GM18505 (cell line): ENCODE measurements at regions not wholly inside any gene's neighbourhood (a gene's known extent, or its start where the extent isn't known, plus 50 kb on each side); places are given as distances from the start of the nearest gene placed in this dataset.
"Not testable (repeated sequence)": the region's sequence is repeated elsewhere in the genome, so short reads cannot be mapped to it uniquely, and the experiment has no call there.

ENCODE experiments used
- ATAC-seq: cut with Tn5 transposase; IDR thresholded peaks from one replicate; pipeline ENCODE4 v1.9.1; 2021; ENCODE audit not compliant: unreplicated experiment
- POLR2A ChIP-seq: IDR thresholded peaks from 4 replicates; pipeline ENCODE4 v1.6.1; 2011; ENCODE audit warnings: borderline replicate concordance; ENCODE audit not compliant: insufficient read depth, insufficient read length; ENCODE audit errors: extremely low read depth

DNA sequence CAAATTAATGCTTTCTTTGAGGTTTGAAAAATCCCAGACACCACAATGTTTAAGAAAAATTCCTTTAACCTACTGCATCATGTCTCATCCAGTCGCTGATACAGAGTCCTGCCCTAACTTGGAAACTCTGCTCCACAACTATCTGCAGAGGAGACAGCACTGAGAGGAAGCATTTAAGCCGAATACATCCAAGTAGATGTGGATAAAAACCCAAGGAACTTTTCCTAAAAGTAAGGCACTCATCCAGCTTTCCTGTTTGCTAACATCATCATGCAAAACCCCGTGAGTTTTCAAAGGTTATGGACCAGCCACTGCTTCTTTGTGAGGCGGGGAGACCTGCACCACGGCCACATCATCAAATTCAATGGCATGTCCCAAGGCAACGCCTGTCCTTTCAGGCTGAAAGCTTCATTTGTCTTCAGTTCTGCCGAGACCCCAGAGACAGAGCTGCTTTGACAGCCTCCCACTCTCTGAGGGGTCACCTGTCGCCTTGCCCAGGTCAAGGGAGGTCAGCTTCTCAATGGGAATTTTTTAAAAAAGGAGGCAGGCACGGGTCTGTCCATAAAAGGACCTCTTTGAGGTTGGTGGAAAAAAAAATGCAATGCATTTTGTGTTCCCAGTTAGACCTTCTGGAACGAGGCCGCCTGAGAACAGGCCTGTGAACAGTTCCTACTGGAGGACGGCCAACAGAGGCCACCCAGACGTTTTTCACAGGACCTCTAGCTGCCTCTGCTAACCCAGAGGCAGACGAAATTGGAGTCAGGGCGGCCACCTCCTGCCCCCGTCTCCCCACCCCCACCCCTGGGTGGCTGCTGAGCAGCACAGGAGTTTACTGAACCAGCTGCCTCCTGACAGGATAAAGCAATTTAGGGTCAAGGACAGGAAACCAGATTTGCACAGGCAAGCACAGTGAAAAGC lies 142.5 kb upstream of the HDDC2 start:
- no peak for ATAC-seq
- TF ChIP-seq POLR2A = no peak

DNA sequence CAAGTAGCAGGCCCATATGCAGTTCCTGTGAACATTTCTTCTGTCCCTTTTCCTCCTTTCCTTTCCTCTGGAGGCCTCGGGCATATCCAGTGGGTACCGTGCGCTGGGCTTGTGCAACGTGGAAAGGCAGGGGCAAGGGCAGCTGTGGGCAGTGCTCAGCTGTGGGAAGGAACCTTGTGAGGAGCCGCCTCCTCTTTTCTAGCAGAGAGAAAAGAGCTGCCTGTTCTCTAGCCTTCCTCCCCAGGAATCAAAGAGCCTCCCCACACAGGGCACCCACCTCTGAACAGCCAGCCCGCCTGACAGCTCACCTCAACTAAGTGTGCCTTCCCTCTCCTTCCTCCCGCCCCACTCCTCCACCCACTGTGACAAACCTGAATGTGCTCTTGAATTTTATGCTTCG lies 143.3 kb upstream of the HDDC2 start:
- no peak for TF ChIP-seq POLR2A
- ATAC-seq = no peak

DNA sequence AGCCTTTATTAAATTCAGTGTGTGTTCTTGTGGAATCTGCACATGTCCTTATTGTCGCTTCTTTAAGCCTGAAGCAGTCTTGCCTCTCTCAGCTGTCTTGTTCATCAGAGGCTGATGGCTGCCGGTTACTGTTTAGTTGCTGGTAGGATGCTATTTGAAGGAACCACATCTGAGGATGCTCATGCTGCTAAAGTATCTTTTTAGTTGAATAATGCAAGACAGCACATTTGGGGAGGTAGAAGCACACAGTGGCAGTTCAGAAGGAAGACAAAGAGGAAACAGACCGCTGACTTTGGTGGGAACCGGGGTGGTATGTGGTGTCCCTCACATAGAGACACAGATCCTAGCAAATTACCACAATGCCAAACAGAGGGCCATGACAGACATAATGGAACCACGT lies 144.2 kb upstream of the HDDC2 start:
- TF ChIP-seq POLR2A = no peak
- ATAC-seq = no peak

DNA sequence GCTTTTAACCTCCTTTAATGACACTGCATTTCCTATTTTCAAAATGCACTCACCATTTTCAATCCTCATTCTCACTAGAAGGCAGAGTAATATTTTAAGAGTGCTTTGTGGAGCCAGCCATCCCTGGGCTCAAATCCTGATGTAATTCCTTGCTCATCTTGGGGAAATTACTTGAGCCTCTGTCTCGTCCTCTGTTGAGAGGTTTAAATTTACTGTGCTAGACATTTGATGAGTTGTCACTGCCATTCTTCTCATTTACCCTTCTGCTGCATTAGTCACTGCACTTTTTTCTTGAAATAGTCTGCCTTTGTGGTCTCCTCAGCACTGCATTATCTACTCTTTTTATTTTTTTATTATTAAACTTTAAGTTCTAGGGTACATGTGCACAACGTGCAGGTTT lies 150.0 kb upstream of the HDDC2 start:
- ATAC-seq = no peak
- no peak for TF ChIP-seq POLR2A

DNA sequence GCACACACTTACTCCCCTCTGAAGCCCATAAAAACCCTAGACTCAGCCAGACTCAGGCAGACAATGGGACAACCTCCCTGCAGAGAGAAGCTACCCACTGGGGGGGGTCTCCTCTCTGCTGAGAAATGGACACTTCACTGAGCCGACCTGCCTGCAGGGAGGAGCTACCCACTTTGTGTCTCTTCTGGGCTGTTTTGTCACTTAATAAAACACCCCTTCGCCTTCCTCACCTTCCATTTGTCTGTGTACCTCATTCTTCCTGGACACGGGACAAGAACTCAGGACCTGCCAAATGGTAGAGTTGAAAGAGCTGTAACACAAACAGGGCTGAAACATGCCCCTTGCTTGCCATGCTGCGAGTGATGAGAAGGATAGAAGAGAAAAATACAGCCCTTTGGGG lies 151.7 kb upstream of the HDDC2 start:
- TF ChIP-seq POLR2A = no peak
- no peak for ATAC-seq

DNA sequence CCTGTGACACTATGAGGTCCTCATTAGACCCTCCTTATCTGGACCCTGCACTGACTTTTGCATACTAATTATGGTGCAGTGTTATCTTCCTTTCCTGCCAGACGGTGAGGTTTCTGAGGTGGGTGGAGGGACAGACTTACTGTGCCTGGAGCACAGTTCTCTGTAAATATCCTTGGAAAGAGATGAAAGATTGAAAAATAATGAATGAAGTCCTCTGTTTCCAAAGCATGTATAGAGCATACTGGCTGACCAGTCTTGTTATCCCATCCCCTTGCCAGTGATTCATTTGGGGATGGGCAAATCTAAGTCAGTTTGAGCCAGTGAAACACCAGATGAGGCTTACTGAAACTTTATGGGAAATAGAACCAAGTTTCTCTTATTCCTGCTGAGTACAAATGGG lies 152.6 kb upstream of the HDDC2 start:
- no peak for ATAC-seq
- TF ChIP-seq POLR2A = no peak

DNA sequence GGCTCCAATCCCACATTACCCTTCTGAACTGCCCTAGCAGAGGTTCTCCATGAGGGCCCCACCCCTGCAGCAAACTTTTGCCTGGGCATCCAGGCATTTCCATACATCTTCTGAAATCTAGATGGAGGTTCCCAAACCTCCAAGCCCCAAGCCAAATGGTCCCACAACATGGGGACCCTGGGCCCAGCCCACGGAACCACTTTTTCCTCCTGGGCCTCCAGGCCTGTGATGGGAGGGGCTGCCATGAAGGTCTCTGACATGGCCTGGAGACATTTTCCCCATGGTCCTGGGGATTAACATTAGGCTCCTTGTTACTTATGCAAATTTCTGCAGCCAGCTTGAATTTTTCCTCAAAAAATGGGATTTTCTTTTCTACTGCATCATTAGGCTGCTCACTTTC lies 156.7 kb upstream of the HDDC2 start:
- ATAC-seq = not testable (repeated sequence)

DNA sequence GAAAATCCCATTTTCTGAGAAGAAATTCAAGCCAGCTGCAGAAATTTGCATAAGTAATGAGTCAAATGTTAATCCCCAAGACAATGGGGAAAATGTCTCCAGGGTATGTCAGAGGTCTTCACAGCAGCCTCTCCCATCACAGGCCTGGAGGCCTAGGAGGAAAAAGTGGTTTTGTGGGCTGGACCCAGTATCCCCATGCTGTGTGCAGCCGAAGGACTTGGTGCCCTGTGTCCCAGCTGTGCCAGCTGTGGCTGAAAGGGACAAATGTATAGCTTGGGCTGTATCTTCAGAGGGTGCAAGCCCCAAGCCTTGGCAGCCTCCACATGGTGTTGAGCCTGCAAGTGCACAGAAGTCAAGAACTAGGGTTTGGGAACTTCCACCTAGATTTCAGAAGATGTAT lies 163.6 kb upstream of the HDDC2 start:
- not testable (repeated sequence) for ATAC-seq

DNA sequence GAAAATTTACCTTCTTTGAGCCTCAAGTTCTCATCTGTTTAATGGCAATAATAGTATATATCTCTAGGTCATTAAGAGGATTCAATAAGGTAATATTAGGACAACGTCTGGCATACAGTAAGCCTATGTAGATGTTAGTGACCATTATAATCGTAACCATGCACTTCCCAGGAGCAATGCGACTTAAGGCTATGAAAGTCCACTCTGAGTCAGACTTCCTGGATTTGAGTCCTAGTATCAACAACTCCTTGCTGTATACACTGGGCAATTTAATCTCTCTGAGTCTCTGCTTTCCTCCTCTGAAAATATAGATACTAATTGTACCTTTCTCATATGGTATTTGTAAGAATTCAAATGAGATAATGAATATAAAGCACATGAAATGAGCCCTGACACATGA lies 168.1 kb upstream of the HDDC2 start:
- ATAC-seq = no peak
- no peak for TF ChIP-seq POLR2A

DNA sequence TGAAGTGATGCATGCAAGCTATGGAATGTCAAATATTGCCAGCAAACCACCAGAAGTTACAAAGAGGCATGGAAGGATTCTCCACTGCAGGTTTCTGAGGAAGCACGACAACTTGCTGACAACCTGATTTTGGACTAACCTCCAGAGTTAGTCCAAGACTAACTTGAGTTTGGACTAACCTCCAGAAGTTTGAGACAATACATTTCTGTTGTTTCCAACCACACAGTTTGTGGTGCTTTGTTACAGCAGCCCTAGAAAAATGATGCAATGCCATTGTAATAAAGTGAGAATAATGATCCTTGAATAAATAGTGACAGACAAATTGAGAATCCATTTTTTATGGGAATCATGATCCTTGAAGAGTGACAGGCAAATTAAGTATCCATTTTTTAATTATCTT lies 169.9 kb upstream of the HDDC2 start:
- no peak for ATAC-seq
- no peak for TF ChIP-seq POLR2A

DNA sequence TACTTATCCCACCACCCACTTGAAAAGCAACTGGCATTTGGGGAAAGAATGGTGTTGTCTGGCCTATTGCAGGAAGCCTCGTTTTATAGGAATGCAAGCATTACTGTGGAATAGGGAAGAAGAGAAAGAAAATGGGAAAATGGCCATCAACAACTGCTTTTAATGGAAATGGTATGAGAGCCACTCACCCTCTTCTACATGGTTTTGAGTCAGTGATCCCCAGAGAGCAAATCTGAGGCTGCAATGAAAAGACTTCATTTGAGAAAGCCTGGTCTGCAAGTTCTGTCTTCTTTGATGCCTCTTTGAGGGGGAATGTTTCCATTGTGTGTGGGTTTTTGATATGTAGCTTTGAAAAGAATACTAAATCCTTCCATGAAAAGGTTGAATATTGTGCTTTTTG lies 172.3 kb upstream of the HDDC2 start:
- no peak for TF ChIP-seq POLR2A
- ATAC-seq = no peak

DNA sequence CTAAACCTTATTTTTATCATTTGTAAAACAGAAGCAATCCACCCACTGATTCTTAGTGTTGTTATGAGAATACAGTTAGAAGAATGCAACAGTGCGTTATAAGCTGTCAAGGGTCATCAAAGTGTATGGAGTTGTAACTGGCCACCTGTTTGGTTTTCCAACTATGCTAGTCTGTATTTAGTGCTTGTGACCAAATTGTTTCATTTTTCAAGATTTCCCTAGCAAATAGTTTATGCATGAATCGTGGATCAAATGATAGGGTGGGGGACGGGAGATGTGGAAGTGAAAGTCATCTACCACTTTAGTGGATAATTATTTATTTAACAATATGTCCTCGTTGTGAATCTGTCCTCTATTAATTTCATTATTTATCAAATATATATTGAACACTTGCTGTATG lies 175.4 kb upstream of the HDDC2 start:
- TF ChIP-seq POLR2A = no peak
- ATAC-seq = no peak

DNA sequence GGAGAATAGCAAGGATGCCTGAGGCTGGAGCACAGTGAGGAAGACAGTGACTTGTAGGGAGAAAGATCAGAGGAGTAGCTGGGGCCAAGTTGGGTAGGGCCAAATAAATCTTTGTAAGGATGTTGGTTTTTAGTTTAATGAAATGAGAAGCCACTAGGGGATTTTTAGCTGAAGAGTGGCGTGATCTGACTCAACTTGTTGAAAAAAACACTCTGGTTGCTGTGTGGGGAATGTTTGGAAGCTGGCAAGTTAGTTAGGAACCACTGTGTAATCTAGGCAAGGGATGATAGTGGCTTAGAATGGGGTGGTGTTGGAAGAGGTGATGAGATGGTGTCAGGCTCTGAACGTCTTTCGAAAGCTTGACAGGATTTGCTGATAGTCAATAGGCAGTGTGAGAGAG lies 176.1 kb upstream of the HDDC2 start:
- no peak for TF ChIP-seq POLR2A
- ATAC-seq = no peak

DNA sequence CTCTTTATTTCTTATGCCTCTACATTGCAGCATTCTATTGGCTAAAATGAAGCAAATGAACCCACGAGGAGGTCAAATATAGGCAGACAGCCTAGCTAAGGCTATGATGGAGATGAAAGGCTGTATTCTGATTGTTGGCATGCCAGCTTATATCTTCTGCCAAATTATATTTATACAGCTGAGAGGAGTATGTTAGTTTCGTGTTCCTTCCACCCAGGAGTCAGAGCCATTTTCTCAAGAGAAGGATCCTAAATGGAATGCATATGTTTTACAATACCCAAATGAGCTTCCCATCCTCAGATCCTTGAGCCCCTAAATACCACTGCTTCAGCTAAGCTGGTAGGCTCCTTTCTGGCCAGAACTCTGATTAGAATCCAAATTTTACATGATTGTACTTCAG lies 178.4 kb upstream of the HDDC2 start:
- TF ChIP-seq POLR2A = no peak
- no peak for ATAC-seq

DNA sequence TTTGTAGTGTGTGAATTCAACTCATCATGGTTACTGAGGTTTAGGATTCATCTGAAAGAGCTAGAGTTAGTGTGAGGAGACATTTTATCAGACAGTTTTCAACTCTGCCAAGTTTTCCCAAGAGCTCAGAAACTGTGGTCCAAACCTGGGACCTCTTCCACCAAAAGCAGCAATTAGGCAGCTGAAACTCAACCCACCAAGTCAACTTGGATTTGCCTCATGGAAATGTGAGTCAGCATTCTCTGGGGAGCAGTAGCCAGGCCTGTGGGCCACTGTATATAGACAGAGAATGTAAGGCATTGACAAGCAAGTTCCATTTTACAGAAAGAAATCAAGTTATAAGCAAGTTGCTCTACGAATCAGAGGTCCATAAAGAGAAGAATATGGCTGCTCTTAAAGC lies 178.8 kb upstream of the HDDC2 start:
- no peak for ATAC-seq
- TF ChIP-seq POLR2A = no peak
